ENCODE measurements at regions not wholly inside any gene's neighbourhood (a gene's known extent, or its start where the extent isn't known, plus 50 kb on each side); places are given as distances from the start of the nearest gene placed in this dataset.

GRCh38 chr14:35205737-35206136 is 83.4 kb downstream of the PRORP start:
- no peaks in the 10 kb centered on the region for H3K36me3 ChIP-seq (ENCODE audit: insufficient read depth)
- peaks cover 15% of the 10 kb centered on the region for H3K4me1 ChIP-seq (ENCODE audit: low read depth, poor library complexity, severe bottlenecking)
- H3K27ac ChIP-seq = no peak overlapping the region
- no peak overlapping the region for H3K4me2 ChIP-seq
- no peaks in the 10 kb centered on the region for H3K27me3 ChIP-seq (ENCODE audit: insufficient read depth, low read depth)
- H3K79me2 ChIP-seq (ENCODE audit: insufficient read depth, low read depth) = no peaks in the 10 kb centered on the region
- no peak overlapping the region for H3K4me3 ChIP-seq (IDR thresholded peaks at IDR 0.05; ENCODE audit: insufficient read depth, low read depth, low read length)
- H3K9ac ChIP-seq = no peak overlapping the region
- TF ChIP-seq, protein P1, sequence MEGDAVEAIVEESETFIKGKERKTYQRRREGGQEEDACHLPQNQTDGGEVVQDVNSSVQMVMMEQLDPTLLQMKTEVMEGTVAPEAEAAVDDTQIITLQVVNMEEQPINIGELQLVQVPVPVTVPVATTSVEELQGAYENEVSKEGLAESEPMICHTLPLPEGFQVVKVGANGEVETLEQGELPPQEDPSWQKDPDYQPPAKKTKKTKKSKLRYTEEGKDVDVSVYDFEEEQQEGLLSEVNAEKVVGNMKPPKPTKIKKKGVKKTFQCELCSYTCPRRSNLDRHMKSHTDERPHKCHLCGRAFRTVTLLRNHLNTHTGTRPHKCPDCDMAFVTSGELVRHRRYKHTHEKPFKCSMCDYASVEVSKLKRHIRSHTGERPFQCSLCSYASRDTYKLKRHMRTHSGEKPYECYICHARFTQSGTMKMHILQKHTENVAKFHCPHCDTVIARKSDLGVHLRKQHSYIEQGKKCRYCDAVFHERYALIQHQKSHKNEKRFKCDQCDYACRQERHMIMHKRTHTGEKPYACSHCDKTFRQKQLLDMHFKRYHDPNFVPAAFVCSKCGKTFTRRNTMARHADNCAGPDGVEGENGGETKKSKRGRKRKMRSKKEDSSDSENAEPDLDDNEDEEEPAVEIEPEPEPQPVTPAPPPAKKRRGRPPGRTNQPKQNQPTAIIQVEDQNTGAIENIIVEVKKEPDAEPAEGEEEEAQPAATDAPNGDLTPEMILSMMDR (conservative IDR thresholded peaks at IDR 0.05; ENCODE audit: low read depth, low read length) = no peak
- no peak overlapping the region for H2AFZ ChIP-seq (ENCODE audit: low read depth)
- H4K20me1 ChIP-seq (ENCODE audit: insufficient read depth) = no peaks in the 10 kb centered on the region

DNA sequence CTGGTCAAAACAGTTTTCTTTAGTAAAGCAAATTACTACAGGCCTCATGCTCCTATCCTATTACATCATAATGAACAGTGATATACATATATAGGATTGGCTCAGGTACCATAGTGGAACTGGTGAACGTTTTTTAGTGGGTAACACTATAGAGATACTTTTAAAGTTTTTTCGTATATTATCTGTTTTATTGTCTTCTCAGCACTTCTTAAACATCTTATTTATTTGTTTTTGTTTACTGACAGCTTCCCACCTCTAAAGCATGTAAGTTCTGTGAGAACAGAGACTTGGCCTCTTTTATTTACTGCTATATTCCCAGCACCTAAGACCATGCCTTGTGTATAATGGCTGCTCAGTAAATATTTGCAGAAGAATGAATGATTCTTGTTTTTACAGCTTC is 81.1 kb upstream of the PSMA6 start:
- Histone ChIP-seq H3K27me3 (ENCODE audit: insufficient read depth, low read depth) (no peaks in the 10 kb centered on the region), H2AFZ (ENCODE audit: low read depth) (no peak overlapping the region), H3K4me2 (no peak overlapping the region), H3K9ac (no peak overlapping the region), H4K20me1 (ENCODE audit: insufficient read depth) (no peaks in the 10 kb centered on the region), H3K79me2 (ENCODE audit: insufficient read depth, low read depth) (no peaks in the 10 kb centered on the region), H3K4me3 (IDR thresholded peaks at IDR 0.05; ENCODE audit: insufficient read depth, low read depth, low read length) (no peak overlapping the region), H3K36me3 (ENCODE audit: insufficient read depth) (no peaks in the 10 kb centered on the region), H3K4me1 (ENCODE audit: low read depth, poor library complexity, severe bottlenecking) (peaks cover 5% of the 10 kb centered on the region), H3K27ac (no peak overlapping the region)
- TF ChIP-seq, protein P1 (conservative IDR thresholded peaks at IDR 0.05; ENCODE audit: low read depth, low read length) = no peak

- H3K4me3 ChIP-seq (IDR thresholded peaks at IDR 0.05; ENCODE audit: insufficient read depth, low read depth, low read length) = no peak overlapping the region
- H3K9ac ChIP-seq = no peak overlapping the region
- no peaks in the 10 kb centered on the region for H3K36me3 ChIP-seq (ENCODE audit: insufficient read depth)
- H2AFZ ChIP-seq (ENCODE audit: low read depth) = no peak overlapping the region
- TF ChIP-seq, protein P1 (conservative IDR thresholded peaks at IDR 0.05; ENCODE audit: low read depth, low read length) = no peak
- no peaks in the 10 kb centered on the region for H4K20me1 ChIP-seq (ENCODE audit: insufficient read depth)
- H3K4me2 ChIP-seq = no peak overlapping the region
- peaks cover 5% of the 10 kb centered on the region for H3K4me1 ChIP-seq (ENCODE audit: low read depth, poor library complexity, severe bottlenecking)
- no peak overlapping the region for H3K27ac ChIP-seq
- H3K79me2 ChIP-seq (ENCODE audit: insufficient read depth, low read depth) = no peaks in the 10 kb centered on the region
- no peaks in the 10 kb centered on the region for H3K27me3 ChIP-seq (ENCODE audit: insufficient read depth, low read depth)
Measured at GRCh38 chr14:35212471-35213142, 79.6 kb upstream of the PSMA6 start.

- no peaks in the 10 kb centered on the region for H3K27me3 ChIP-seq (ENCODE audit: insufficient read depth, low read depth)
- TF ChIP-seq, protein P1 (conservative IDR thresholded peaks at IDR 0.05; ENCODE audit: low read depth, low read length) = no peak
- H3K4me2 ChIP-seq = no peak overlapping the region
- H4K20me1 ChIP-seq (ENCODE audit: insufficient read depth) = no peaks in the 10 kb centered on the region
- no peak overlapping the region for H3K9ac ChIP-seq
- H3K4me3 ChIP-seq (IDR thresholded peaks at IDR 0.05; ENCODE audit: insufficient read depth, low read depth, low read length) = no peak overlapping the region
- H3K4me1 ChIP-seq (ENCODE audit: low read depth, poor library complexity, severe bottlenecking) = peaks cover 5% of the 10 kb centered on the region
- no peaks in the 10 kb centered on the region for H3K79me2 ChIP-seq (ENCODE audit: insufficient read depth, low read depth)
- no peaks in the 10 kb centered on the region for H3K36me3 ChIP-seq (ENCODE audit: insufficient read depth)
- no peak overlapping the region for H2AFZ ChIP-seq (ENCODE audit: low read depth)
- H3K27ac ChIP-seq = no peak overlapping the region
Measured at GRCh38 chr14:35213143-35213788, 78.9 kb upstream of the PSMA6 start.

Data from KMS-11 (cell line).